ENCODE measurements at regions not wholly inside any gene's neighbourhood (a gene's known extent, or its start where the extent isn't known, plus 50 kb on each side); places are given as distances from the start of the nearest gene placed in this dataset.

DNA sequence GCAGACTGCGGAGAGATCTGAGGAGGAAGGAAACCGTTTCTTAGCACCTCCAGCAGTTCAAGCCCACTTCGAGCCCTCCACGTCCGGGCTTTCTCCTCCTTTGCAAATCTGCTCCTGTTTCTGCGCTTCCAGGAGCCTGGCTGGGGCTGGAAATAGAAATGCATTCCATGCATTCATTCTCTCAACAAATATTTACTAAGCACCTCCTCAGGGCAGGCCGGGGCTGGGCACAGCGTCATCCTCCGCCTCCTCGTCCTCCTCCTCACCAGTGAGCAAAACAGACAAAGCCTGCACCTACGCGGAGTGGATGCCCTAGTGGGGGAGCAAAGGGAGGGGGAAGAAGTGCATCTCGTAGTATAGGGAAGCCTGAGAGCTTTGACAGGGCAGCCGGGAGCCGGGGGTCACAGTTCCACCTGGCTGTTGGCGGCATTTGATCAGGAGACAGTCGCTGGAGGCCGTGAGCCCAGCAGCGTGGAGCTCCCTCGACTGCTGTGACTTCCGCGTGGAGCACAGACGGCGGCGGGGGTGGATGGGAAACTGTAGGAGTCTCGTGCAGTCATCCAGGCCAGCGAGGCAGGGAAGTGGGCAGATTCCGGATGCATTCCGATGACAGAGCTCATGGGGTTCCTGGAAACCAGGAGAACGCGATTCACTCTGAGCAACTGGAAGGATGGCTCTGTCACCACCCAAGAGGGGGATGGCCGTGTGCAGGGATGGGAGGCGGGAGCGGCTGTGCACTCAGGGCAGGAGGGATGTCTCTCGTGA, 93.5 kb downstream of the SIK1 start:
- no peak for DNase-seq (ENCODE audit: low read depth in 2 of 3, low spot score in 1 of 3)

DNA sequence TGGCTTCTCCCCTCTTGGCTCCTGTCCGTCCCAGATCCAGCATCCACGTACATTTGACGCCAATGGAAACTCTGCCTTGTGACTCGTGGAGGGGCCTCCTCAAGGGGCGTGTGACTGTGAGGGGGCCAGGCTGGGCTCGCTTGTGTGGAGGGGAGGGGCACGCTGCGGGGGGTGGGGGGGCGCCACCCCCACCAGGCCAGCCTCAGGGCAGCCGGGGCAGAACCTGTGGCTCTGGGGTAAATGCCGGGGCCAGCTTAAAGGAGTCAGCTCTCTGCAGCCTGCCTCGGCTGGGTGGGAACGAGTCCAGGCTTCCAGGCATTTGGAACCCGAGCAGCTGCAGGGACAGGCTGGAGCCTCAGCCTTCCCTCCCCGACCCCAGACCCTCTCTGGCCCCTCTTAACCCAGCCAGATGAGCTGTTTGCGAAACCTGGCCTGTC, 94.1 kb downstream of the SIK1 start:
- DNase-seq (ENCODE audit: low read depth in 2 of 3, low spot score in 1 of 3) = no peak

DNA sequence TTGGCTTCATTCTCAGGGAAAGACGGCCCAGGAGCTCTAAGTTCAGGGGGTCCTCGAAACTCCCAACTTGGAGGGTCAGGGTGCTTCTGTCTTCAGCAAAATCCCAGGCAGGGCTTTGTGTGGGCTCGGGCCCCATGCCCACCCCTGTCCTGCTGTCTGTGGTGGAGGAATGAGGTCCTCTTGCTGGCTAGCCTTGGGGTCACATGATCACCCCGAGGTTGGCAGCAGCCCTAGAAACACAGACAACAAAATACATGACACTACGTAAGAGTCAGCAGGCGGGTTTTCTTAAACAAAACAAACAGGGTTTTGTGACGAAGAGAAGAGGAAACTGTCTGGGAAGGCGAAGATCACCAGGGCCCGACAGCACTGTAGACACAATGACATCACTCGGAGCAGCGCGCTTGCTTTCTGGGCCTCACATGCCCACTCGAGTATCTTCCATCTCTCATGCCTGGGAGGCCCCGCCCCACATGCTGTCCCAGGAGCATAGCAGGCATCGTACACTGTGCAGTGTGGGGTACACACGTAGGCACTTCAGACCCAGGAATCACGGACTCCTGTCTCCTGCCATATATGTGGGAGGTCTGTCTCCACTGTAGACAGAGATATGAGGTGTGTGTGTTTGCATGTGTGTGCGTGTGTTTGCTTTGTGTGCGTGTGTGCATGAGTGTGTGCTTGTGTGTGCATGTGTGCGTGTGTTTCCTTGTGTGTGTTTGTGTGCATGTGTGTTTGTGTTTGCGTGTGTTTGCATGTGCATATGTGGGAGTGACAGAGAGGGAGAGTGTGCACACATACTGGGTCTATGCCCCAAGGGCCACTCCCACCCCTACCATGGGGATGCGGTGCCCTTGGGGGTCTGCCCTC, 94.7 kb downstream of the SIK1 start:
- no peak for DNase-seq (ENCODE audit: low read depth in 2 of 3, low spot score in 1 of 3)

DNA sequence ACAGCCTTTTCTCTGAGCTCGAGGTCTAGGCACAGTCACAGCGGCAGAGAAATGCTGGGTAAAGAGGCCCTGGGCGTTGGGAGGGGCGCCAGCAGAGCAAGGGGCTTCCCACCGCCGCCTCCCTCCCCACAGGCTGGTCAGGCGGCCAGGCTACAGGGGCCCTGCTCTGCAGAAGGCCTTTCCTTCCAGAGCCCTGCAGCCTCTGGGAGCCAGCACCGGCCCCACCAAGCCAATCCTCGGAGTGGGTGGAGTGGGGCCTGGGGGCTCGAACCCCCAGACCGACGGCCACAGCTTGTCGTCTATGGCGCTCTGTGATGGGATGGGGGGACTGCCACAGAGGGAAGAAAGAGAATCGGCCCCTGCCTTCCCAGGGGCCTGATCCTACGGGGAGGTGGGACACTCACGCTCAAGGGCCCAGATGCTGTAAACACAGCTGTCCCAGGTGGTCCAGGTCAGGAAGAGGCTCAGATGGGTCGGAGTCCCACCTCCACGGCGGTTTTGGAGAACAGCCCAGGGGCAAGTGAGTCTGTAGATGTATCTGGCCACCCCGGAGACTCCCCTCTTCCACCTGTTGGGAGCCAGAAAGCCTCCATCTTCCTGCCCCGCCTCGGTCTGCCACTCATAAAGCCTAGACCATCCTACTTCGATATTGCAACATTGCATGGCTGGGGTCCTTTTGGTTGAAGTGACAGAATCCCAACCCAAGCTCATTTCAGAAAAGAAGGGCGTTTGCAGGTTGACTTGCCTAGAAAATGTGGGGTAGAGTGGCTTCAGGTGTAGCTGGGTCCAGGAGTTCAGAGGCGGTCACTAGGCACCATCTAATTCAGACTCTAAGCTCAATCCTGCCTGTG, 95.6 kb downstream of the SIK1 start:
- DNase-seq (ENCODE audit: low read depth in 2 of 3, low spot score in 1 of 3) = no peak

DNA sequence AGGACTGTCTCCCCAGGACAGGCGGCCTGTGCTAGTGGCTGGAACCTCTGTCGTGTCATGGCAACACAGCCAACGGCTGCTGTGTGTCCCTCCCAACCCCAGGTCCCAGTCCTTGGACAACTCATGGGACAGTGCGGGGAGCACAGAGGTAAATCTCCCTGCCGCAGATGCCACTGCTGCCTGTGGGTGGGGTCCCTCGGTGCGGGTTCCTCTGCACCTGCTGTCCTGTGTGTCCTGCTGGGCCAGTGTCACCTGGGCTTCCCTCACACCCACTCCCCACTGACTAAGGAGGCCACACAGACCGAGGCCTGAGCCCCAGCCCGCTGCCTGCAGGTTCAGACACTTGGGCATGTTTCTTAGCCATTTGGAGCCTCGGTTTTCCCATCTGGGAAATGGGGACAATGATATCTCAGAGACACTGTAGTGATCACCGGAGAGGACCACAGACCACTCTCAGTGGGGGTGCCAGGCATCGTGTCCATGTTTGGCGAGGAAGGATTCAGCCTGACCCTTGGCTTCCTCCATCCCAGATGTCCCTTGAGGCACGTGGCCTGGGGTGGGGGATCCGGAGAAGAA, 96.5 kb downstream of the SIK1 start:
- no peak for DNase-seq (ENCODE audit: low read depth in 2 of 3, low spot score in 1 of 3)

DNA sequence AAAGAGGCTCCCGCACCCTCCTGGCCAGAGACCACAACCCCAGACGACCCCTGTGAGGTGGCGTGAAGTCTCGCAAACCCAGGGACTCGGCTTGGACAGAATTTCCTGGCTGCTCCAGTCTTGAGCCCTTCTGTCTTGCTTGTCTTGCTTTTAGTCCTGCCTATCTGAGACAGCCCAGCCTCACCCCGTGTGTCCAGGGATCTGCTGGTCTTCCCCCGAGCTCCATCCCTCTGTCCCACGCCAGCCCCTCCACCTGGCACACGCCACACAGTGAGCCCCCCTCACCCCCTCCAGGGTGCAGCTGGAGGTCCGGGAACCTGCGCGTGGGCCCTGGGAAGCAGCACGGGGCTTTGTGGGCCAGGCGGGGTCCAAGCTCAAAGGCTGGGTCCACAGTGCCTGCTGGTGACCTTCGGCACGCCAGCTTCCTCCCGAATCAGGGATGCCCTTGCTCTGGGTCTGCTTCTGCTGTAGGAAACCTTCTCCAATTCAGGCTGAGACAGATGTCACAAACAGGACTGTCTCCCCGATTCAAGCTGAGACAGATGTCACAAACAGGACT, 97.1 kb downstream of the SIK1 start:
- DNase-seq (ENCODE audit: low read depth in 2 of 3, low spot score in 1 of 3) = no peak

DNA sequence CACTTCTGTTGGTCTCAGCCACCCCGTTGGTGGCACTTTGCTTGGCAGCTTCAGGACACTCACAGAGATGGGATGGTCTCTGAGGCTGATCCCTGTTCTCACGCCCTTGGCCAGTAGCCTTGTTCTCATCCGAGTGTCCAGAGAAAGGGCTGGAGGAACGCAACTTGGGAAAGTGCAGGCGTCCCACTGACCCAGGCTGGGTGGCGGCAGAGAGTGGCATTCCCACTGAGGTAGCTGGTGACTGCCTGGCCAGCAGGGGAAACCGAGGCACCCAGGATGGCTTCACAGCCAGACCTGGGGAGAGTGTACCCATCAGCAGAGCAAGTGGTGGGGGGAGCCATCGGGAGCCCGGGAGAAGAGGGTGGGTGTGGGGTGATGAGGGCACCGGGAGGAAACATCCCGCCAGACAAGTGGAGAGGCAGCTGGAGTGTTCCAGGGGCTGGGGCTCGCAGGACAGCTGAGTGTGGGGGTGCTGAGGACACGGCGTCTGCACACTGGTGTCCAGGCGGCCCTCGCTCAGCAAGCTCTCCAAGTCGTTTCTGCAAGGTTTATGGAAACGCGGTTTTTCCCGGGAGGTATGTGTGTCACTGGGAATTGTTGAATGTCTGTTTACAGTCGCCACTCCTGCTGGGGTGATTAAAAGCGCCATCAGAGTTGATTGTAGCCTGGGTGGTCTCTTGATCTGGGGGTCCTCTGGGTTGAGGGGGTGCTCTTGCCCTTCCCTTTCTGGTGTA, 97.8 kb downstream of the SIK1 start:
- DNase-seq (ENCODE audit: low read depth in 2 of 3, low spot score in 1 of 3) = no peak

DNA sequence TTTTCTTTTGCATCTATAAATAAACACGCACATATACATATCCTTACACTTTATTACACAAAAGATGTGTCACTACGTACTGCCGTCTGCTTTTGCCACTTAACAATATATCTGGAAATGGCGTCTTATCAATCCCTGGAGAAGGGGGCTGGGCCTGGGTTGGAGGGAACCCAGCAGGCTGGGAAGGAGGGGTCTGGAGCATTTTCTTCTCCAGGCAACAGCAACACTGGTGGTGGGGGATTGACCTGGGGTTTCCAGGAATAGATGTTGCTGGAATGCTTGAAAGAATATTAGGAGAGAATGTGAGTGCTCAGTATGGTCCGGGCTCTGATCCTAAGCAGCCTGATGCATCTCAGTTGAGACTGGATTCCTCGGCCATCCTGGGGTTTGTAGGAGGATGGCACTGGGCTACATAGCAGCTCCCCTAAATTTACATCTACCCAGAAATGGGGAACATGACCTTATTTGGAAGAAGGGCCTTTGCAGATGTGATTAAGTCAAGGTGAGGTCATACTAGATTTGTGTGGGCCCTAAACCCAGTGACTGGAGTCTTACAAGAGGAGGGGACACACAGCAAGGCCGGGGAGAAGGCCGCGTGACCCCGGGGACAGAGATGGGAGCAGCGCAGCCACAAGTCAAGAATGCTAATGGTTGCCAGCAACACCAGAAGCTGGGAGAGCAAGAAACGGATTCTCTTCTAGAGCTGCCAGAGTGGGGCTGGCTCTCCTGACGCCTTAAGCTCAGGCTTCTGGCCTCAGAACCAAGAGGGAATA, 98.6 kb downstream of the SIK1 start:
- DNase-seq (ENCODE audit: low read depth in 2 of 3, low spot score in 1 of 3) = no peak

DNA sequence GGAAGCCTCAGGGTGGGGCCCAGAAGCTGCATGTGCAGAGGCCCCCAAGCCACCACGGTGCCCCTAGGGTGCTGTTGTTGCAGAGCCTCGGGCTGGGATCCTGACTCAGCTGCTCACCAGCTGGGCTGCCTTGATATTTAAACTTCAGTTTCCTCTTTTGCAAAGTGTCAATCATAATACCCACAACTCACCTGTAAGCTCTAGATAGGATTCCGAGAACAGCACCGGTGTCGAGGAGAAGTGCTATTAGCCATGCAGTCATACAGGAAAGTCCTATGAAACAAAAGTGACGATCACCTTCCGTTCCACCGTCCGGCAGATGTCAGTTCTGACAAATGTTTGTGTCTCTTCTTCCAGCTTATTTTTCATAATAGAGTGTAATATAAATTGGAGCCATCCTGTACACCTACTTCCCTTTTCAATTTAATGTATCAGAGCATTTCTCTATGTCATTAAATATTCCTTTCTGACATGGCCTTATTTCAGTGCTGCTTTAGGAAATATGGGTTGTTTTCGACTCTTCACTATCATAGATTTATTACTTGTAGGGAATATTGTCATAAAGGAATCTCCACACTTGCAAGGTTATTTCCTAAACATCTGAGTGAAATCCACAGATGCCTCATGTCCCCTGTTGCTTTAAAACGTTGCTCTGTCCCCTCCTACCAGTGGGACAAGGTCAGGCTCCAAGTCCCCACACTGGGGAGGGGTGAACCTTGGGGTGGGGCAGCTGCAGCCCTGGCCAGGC, 100.8 kb downstream of the SIK1 start:
- DNase-seq (ENCODE audit: low read depth in 2 of 3, low spot score in 1 of 3) = no peak

DNA sequence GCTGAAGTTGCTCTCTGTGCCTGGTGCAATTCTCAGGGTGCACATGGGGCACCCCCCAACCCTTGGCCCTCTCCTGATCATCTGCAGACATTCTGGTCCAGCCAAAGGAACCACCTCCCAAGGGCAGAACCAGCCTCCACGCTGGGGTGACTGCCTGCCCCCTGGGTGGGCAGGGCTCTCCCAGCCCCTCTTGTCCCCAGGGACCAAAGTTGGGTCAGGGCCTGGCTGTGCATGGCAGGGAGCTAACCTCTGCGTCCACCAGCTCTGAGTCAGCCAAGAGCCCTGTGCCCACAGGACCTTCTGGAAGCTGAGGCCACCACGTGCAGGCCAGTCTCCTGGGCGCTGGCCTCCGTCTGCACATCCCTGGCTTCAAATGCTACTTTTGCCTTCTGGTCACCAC, 101.9 kb downstream of the SIK1 start:
- DNase-seq (ENCODE audit: low read depth in 2 of 3, low spot score in 1 of 3) = no peak

DNA sequence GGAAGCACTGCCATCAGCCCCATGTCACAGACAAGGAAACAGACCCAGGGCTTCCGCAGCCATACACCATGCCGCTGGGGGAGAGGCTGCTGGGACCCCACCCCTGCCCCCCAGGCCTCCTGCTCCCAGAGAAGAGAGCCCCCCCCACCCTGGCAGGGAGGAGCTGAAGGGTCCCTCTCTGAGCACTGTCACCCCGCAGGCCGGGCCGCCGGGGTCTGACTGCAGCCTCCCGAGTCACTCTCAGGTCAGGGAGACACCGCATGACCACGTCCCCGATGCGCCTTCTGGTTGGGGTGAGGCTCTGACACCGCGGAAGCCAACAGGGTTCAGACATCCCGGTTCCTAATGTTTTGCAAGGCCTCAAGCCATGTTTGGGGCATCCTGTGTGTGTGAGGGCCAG, 102.3 kb downstream of the SIK1 start:
- no peak for DNase-seq (ENCODE audit: low read depth in 2 of 3, low spot score in 1 of 3)

DNA sequence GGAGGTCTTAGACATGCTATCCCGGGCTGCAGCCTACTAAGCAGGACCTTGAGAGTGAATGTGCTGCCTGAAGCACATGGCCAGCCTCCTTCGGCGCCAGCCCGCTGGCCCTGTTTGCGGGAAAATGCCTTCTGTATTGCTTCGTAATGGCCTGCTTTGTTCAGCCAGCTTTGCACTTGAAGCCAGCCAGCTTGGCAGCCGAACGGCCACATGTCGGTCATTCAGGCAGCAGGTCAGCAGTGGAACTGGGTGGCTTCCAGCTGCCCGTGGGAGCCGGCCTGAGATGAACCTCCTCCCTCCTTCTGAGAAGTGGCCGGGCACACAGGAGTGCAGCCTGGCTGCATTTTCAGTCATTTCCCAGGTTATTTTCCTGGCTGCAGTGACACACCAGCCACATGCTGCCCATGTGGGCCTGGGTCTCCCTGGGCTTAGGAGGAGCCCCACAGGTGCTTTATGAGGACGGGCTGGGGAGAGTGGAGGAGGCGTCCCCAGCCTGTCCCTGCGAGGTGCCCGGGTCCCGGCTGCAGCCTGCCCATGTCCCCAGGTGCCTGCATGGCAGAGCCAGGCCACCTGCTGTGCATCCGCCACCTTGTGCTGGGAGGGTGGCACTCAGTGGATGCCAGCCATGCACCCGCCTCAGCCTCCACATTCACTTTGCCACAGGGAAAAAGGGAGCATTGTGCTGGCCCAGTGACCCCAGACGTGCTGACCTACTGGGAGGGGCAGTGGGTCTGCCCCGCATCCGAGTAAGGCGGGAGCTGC, 103.5 kb downstream of the SIK1 start:
- no peak for DNase-seq (ENCODE audit: low read depth in 2 of 3, low spot score in 1 of 3)

DNA sequence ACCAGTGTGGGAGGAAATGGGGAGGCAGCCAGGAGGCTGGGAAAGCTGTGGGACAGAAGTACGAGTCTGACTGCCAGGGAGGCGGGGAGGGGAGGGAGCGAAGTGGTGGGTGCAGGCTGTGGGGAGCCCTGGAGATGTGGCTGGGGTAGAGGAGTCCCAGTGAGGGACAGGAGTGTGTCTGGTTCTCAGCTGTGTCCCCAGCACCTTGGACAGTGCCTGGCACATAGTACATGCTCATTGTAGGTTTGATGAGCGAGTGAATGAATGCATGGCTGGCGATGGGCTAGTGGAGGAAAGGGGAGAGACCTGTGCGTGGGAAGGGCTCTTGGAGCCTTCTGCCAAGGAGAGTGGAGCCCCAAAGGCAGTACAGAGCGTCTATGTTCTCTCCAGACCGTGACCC, 104.1 kb downstream of the SIK1 start:
- no peak for DNase-seq (ENCODE audit: low read depth in 2 of 3, low spot score in 1 of 3)

DNA sequence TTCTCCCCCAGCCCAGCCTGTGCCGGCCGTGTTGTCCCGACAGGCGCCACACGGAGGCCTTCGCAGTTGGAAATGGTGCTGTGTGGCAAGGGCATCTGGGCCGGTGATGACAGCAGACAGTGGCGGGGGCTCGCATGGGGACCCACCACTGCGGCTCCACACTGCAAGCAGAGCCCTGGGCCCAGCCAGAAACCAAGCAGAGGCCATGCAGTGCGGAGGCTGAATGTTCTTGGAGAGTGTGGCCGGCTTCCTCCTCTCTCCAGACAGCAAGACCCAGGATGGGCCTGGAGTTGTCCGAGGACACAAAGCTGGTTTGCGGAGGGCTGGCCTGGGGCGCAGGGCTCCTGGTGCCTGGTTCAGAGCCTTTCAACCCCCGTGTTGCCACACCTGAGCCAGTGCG, 104.6 kb downstream of the SIK1 start:
- DNase-seq (ENCODE audit: low read depth in 2 of 3, low spot score in 1 of 3) = no peak

DNA sequence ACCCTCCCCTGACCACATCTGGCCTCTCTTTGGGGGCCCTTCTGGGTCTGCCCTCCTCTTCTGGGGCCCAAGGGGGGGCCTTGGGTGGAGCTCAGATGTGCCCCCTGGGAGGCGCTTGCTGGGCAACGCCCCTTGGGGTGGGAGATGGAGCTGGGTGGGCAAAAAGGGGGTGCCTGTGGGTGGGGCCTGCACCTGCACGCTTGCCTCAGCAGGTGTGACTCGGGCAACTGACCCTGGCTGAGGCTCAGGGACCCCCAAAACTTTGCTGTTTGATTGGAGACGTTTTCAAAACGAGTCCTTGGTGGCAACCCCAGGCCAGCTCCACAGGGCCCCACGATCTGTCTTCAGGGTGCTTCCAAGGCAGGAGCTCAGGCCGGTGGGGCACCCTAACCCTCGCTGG, 105.3 kb downstream of the SIK1 start:
- DNase-seq (ENCODE audit: low read depth in 2 of 3, low spot score in 1 of 3) = no peak

DNA sequence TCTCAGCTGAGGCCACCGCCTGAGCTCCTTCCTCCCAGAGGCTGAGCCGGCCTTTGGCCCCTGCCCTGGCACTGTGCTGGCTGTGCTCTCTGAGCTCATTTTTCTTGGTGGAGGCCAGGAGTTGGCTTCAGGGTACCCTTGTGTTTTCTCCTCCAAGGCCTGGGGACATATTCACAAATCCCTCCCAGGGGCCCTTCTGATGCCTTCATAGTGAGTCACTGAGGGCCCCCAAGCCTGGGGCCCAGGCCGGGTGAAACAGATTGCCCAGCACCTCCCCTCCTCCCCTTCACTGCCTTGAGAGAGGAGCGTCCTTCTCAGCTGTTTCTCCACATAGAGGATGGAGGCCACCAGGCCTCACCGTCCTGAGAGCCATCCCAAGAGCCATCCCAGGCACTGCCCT, 105.8 kb downstream of the SIK1 start:
- no peak for DNase-seq (ENCODE audit: low read depth in 2 of 3, low spot score in 1 of 3)

DNA sequence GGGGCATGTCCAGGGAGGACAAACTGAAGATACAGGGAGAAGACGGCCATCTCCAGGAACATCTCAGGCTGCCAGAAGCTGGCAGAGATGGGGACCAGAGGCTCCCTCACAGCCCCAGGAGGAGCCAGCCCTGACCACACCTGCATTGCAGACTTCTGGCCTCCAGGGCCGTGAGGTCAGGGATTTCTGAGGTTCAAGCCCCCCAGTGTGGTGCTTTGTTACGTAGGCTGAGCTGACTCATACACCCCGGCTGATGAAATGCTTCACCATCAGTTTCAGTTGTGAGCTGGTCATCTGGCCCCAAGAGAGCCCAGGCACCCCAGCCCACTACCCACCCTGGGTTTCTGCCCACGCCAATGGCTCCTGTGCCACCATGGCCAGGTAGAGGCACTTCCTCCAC, 106.4 kb downstream of the SIK1 start:
- DNase-seq (ENCODE audit: low read depth in 2 of 3, low spot score in 1 of 3) = no peak

Data from stimulated activated CD4-positive, alpha-beta T cell treated with anti-CD3 and anti-CD28 coated beads, Interleukin-12 subunit alpha, Interleukin-12 subunit beta, amount 100 ng/mL, for 48 hours (primary cell).